NCI-H82 (cell line): ENCODE measurements at regions not wholly inside any gene's neighbourhood (a gene's known extent, or its start where the extent isn't known, plus 50 kb on each side); places are given as distances from the start of the nearest gene placed in this dataset.
A peak's percentile ranks its signal among the peaks of the same experiment; 100 is the strongest.
"Not testable (repeated sequence)": the region's sequence is repeated elsewhere in the genome, so short reads cannot be mapped to it uniquely, and the experiment has no call there.

ENCODE experiments used
- DNase-seq: peaks from one replicate; lab custom pipeline; 2025; lab: John Stamatoyannopoulos, UW

GRCh38 chr2:129466389-129466788, 513.1 kb upstream of the RAB6C start:
- DNase-seq = no peak

GRCh38 chr2:129467012-129467779, 512.3 kb upstream of the RAB6C start:
- DNase-seq = no peak

GRCh38 chr2:129467941-129468340, 511.5 kb upstream of the RAB6C start:
- no peak for DNase-seq

GRCh38 chr2:129468879-129469278, 510.6 kb upstream of the RAB6C start:
- DNase-seq = no peak

- no peak for DNase-seq
Measured at GRCh38 chr2:129469389-129469788, 510.1 kb upstream of the RAB6C start.

GRCh38 chr2:129469871-129470270, 509.6 kb upstream of the RAB6C start:
- no peak for DNase-seq

GRCh38 chr2:129478902-129479517, 500.5 kb upstream of the RAB6C start:
- no peak for DNase-seq

GRCh38 chr2:129479892-129480291, 499.6 kb upstream of the RAB6C start:
- no peak for DNase-seq

- no peak for DNase-seq
Measured at GRCh38 chr2:129480790-129481189, 498.7 kb upstream of the RAB6C start.

- no peak for DNase-seq
Measured at GRCh38 chr2:129481306-129482219, 497.9 kb upstream of the RAB6C start.

- no peak for DNase-seq
Measured at GRCh38 chr2:129482626-129483025, 496.8 kb upstream of the RAB6C start.

- no peak for DNase-seq
Measured at GRCh38 chr2:129483366-129483765, 496.1 kb upstream of the RAB6C start.

GRCh38 chr2:129484999-129485897, 494.2 kb upstream of the RAB6C start:
- DNase-seq = no peak

GRCh38 chr2:129488376-129488775, 491.1 kb upstream of the RAB6C start:
- no peak for DNase-seq

- no peak for DNase-seq
Measured at GRCh38 chr2:129490641-129491040, 488.8 kb upstream of the RAB6C start.

- DNase-seq = no peak
Measured at GRCh38 chr2:129491308-129491707, 488.2 kb upstream of the RAB6C start.

GRCh38 chr2:129492548-129492947, 486.9 kb upstream of the RAB6C start:
- peak; percentile 3 for DNase-seq

- no peak for DNase-seq
Measured at GRCh38 chr2:129499747-129500146, 479.7 kb upstream of the RAB6C start.

- DNase-seq = no peak
Measured at GRCh38 chr2:129502781-129503180, 476.7 kb upstream of the RAB6C start.

- DNase-seq = no peak
Measured at GRCh38 chr2:129504646-129505045, 474.8 kb upstream of the RAB6C start.

GRCh38 chr2:129518937-129519336, 460.5 kb upstream of the RAB6C start:
- no peak for DNase-seq

- DNase-seq = not testable (repeated sequence)
Measured at GRCh38 chr2:129532158-129532557, 447.3 kb upstream of the RAB6C start.
